ENCODE measurements at regions not wholly inside any gene's neighbourhood (a gene's known extent, or its start where the extent isn't known, plus 50 kb on each side); places are given as distances from the start of the nearest gene placed in this dataset.

GRCh38 chr18:37962316-37962966 lies 396.8 kb upstream of the CELF4 start:
- no peak for DNase-seq (ENCODE audit: low read depth in 2 of 2)

GRCh38 chr18:37958499-37958898 lies 392.9 kb upstream of the CELF4 start:
- no peak for DNase-seq (ENCODE audit: low read depth in 2 of 2)

- no peak for DNase-seq (ENCODE audit: low read depth in 2 of 2)
Observed at GRCh38 chr18:37956902-37957301, 391.3 kb upstream of the CELF4 start.

GRCh38 chr18:37956020-37956419 lies 390.4 kb upstream of the CELF4 start:
- DNase-seq (ENCODE audit: low read depth in 2 of 2) = no peak

- DNase-seq (ENCODE audit: low read depth in 2 of 2) = no peak
Observed at GRCh38 chr18:37955201-37955600, 389.6 kb upstream of the CELF4 start.

- DNase-seq (ENCODE audit: low read depth in 2 of 2) = no peak
Observed at GRCh38 chr18:37953876-37954275, 388.3 kb upstream of the CELF4 start.

GRCh38 chr18:37948471-37948870 lies 382.9 kb upstream of the CELF4 start:
- DNase-seq (ENCODE audit: low read depth in 2 of 2) = no peak

- DNase-seq (ENCODE audit: low read depth in 2 of 2) = no peak
Observed at GRCh38 chr18:37946324-37946723, 380.7 kb upstream of the CELF4 start.

- DNase-seq (ENCODE audit: low read depth in 2 of 2) = no peak
Observed at GRCh38 chr18:37944700-37945270, 379.2 kb upstream of the CELF4 start.

GRCh38 chr18:37937287-37937686 lies 371.7 kb upstream of the CELF4 start:
- no peak for DNase-seq (ENCODE audit: low read depth in 2 of 2)

- DNase-seq (ENCODE audit: low read depth in 2 of 2) = no peak
Observed at GRCh38 chr18:37935086-37935485, 369.5 kb upstream of the CELF4 start.

GRCh38 chr18:37930640-37931039 lies 365.0 kb upstream of the CELF4 start:
- no peak for DNase-seq (ENCODE audit: low read depth in 2 of 2)

- no peak for DNase-seq (ENCODE audit: low read depth in 2 of 2)
Observed at GRCh38 chr18:37922162-37922561, 356.6 kb upstream of the CELF4 start.

GRCh38 chr18:37920865-37921264 lies 355.3 kb upstream of the CELF4 start:
- DNase-seq (ENCODE audit: low read depth in 2 of 2) = no peak

GRCh38 chr18:37913051-37913450 lies 347.5 kb upstream of the CELF4 start:
- no peak for DNase-seq (ENCODE audit: low read depth in 2 of 2)

- no peak for DNase-seq (ENCODE audit: low read depth in 2 of 2)
Observed at GRCh38 chr18:37902344-37902743, 336.7 kb upstream of the CELF4 start.

GRCh38 chr18:37900326-37900725 lies 334.7 kb upstream of the CELF4 start:
- no peak for DNase-seq (ENCODE audit: low read depth in 2 of 2)

- no peak for DNase-seq (ENCODE audit: low read depth in 2 of 2)
Observed at GRCh38 chr18:37889963-37890362, 324.4 kb upstream of the CELF4 start.

GRCh38 chr18:37874721-37875120 lies 309.1 kb upstream of the CELF4 start:
- DNase-seq (ENCODE audit: low read depth in 2 of 2) = no peak

GRCh38 chr18:37873416-37873815 lies 307.8 kb upstream of the CELF4 start:
- no peak for DNase-seq (ENCODE audit: low read depth in 2 of 2)

GRCh38 chr18:37872562-37872961 lies 307.0 kb upstream of the CELF4 start:
- DNase-seq (ENCODE audit: low read depth in 2 of 2) = no peak

- no peak for DNase-seq (ENCODE audit: low read depth in 2 of 2)
Observed at GRCh38 chr18:37871561-37871960, 306.0 kb upstream of the CELF4 start.

- no peak for DNase-seq (ENCODE audit: low read depth in 2 of 2)
Observed at GRCh38 chr18:37869051-37869450, 303.5 kb upstream of the CELF4 start.

- no peak for DNase-seq (ENCODE audit: low read depth in 2 of 2)
Observed at GRCh38 chr18:37864122-37864521, 298.5 kb upstream of the CELF4 start.

Measured in stimulated activated CD4-positive, alpha-beta T cell treated with anti-CD3 and anti-CD28 coated beads, Interleukin-1b, Interleukin-23, amount 100 ng/mL, for 1 hour (primary cell).